Neuronal stem cell (in vitro differentiated cells): ENCODE measurements at regions not wholly inside any gene's neighbourhood (a gene's known extent, or its start where the extent isn't known, plus 50 kb on each side); places are given as distances from the start of the nearest gene placed in this dataset.

Source experiments
- DNase-seq: peaks from one replicate; pipeline ENCODE4 v3.0.0-alpha.2; 2013; ENCODE audit warnings: low spot score
- H2AFZ ChIP-seq: one replicate; pipeline ENCODE4 v1.6.1; 2013; ENCODE audit warnings: mild to moderate bottlenecking, low read length, inconsistent platforms
- H2AK5ac ChIP-seq: 2 replicates; pipeline ENCODE4 v1.6.1; 2013; ENCODE audit warnings: low read depth, mild to moderate bottlenecking, inconsistent platforms, low read length, moderate library complexity, mixed read lengths
- H2BK120ac ChIP-seq: 2 replicates; pipeline ENCODE4 v1.6.1; 2013; ENCODE audit warnings: low read depth, mild to moderate bottlenecking, inconsistent platforms, low read length, moderate library complexity, mixed read lengths
- H2BK12ac ChIP-seq: one replicate; pipeline ENCODE4 v1.6.1; 2013; ENCODE audit warnings: low read length, inconsistent platforms
- H2BK15ac ChIP-seq: 2 replicates; pipeline ENCODE4 v1.6.1; 2013; ENCODE audit warnings: mild to moderate bottlenecking, low read length, inconsistent platforms, mixed read lengths
- H2BK5ac ChIP-seq: one replicate; pipeline ENCODE4 v1.6.1; 2013; ENCODE audit warnings: inconsistent platforms, mild to moderate bottlenecking, low read length, moderate library complexity
- H3K14ac ChIP-seq: one replicate; pipeline ENCODE4 v1.6.1; 2013; ENCODE audit warnings: low read length, inconsistent platforms
- H3K18ac ChIP-seq: 2 replicates; pipeline ENCODE4 v1.6.1; 2013; ENCODE audit warnings: low read length, inconsistent platforms
- H3K23ac ChIP-seq: 2 replicates; pipeline ENCODE4 v1.6.1; 2013; ENCODE audit warnings: low read depth, mild to moderate bottlenecking, mixed read lengths, low read length, inconsistent platforms; ENCODE audit not compliant: poor library complexity
- H3K27ac ChIP-seq: replicated peaks from 3 replicates; pipeline ENCODE4 v1.5.1; 2013; ENCODE audit warnings: low read length, inconsistent platforms
- H3K27me3 ChIP-seq, 3 experiments: 2 replicates each; pipeline ENCODE4 v1.6.1; 2013; ENCODE audit warnings: low read length in 3 of 3, mild to moderate bottlenecking in 2 of 3, inconsistent platforms in 1 of 3, low read depth in 1 of 3, mixed read lengths in 1 of 3, moderate library complexity in 1 of 3; ENCODE audit not compliant: control insufficient read depth in 3 of 3, insufficient read depth in 3 of 3
- H3K36me3 ChIP-seq, 2 donors: replicated peaks in 1 of 2; 2 replicates each; pipeline ENCODE4 v1.6.1; 2013; ENCODE audit warnings: low read length in 2 of 2; ENCODE audit not compliant: control insufficient read depth in 2 of 2, insufficient read depth in 2 of 2
- H3K4ac ChIP-seq: 2 replicates; pipeline ENCODE4 v1.6.1; 2013; ENCODE audit warnings: inconsistent platforms, mild to moderate bottlenecking, low read length, moderate library complexity
- H3K4me1 ChIP-seq, 2 donors: 1 replicate in 1 of 2; 2 replicates in 1 of 2; pipeline ENCODE4 v1.6.1; 2013; ENCODE audit warnings: low read length in 2 of 2, low read depth in 1 of 2; ENCODE audit not compliant: control insufficient read depth in 2 of 2, insufficient read depth in 1 of 2
- H3K4me2 ChIP-seq: one replicate; pipeline ENCODE4 v1.6.1; 2013; ENCODE audit warnings: mild to moderate bottlenecking, low read length, inconsistent platforms; ENCODE audit not compliant: insufficient read depth, poor library complexity, severe bottlenecking
- H3K4me3 ChIP-seq, 2 donors: 2 replicates each; pipeline ENCODE4 v1.5.1; 2013; ENCODE audit warnings: low read length in 2 of 2, mild to moderate bottlenecking in 2 of 2, inconsistent platforms in 1 of 2, moderate library complexity in 1 of 2
- H3K79me1 ChIP-seq: one replicate; pipeline ENCODE4 v1.6.1; 2013; ENCODE audit warnings: low read depth, mild to moderate bottlenecking, inconsistent platforms, low read length, moderate library complexity
- H3K9ac ChIP-seq: one replicate; pipeline ENCODE4 v1.6.1; 2013; ENCODE audit warnings: mild to moderate bottlenecking, low read depth, low read length, inconsistent platforms; ENCODE audit not compliant: poor library complexity
- H3K9me3 ChIP-seq, 2 donors: replicated peaks in 1 of 2; 2 replicates each; pipeline versions ENCODE3 to v1.6.1; 2013; ENCODE audit warnings: low read length in 2 of 2, mild to moderate bottlenecking in 2 of 2, inconsistent platforms in 1 of 2, low read depth in 1 of 2, mixed read lengths in 1 of 2, moderate library complexity in 1 of 2; ENCODE audit not compliant: control insufficient read depth in 2 of 2, insufficient read depth in 1 of 2
- H4K8ac ChIP-seq: one replicate; pipeline ENCODE4 v1.6.1; 2013; ENCODE audit warnings: low read depth, mild to moderate bottlenecking, inconsistent platforms, low read length, moderate library complexity
- H4K91ac ChIP-seq: one replicate; pipeline ENCODE4 v1.6.1; 2013; ENCODE audit warnings: low read length, low read depth, mild to moderate bottlenecking, inconsistent platforms; ENCODE audit not compliant: poor library complexity
- WGBS, 2 donors: extraction: QIAGEN DNeasy Blood & Tissue Kit; methylation state at CpG; one replicate each; pipeline ENCODE4 v1.1.7; 2013; ENCODE audit warnings: missing lambda C conversion rate in 2 of 2, mixed read lengths in 1 of 2; ENCODE audit not compliant: insufficient read length in 2 of 2, insufficient replicate concordance in 1 of 2; ENCODE audit errors: extremely low coverage in 2 of 2; 5-methylcytosine and 5-hydroxymethylcytosine counted together

GRCh38 chr21:43329711-43330269 is 97.1 kb downstream of the SIK1 start:
- H4K8ac ChIP-seq = no peak overlapping the region
- no peaks in the 10 kb centered on the region for H3K79me1 ChIP-seq
- no CpG with 5 or more reads among the region's 18 CpGs for WGBS, 2 donors
- no peaks in the 10 kb centered on the region for H3K36me3 ChIP-seq
- no peak for DNase-seq
- no peaks in the 10 kb centered on the region for H3K27me3 ChIP-seq
- H3K14ac ChIP-seq = no peak overlapping the region
- peaks cover 25 to 46% of the 10 kb centered on the region in 2 donors for H3K4me1 ChIP-seq
- no peak overlapping the region for H2AFZ ChIP-seq
- no peak overlapping the region for H3K4me2 ChIP-seq
- H3K9me3 ChIP-seq = no peaks in the 10 kb centered on the region
- no peak overlapping the region for H3K9ac ChIP-seq
- peak overlapping the region; percentile 70 for H2BK15ac ChIP-seq
- peak overlapping the region; percentile 59 for H3K18ac ChIP-seq
- H3K27ac ChIP-seq = no peak overlapping the region
- no peak overlapping the region for H2BK5ac ChIP-seq
- no peak overlapping the region for H3K4ac ChIP-seq
- H2BK120ac ChIP-seq = peak overlapping the region; percentile 55
- peak overlapping the region; percentile 78 for H2AK5ac ChIP-seq
- no peak overlapping the region for H2BK12ac ChIP-seq
- H3K23ac ChIP-seq = no peak overlapping the region
- no peak overlapping the region for H3K4me3 ChIP-seq
- no peak overlapping the region for H4K91ac ChIP-seq

GRCh38 chr21:43328958-43329691 is 97.8 kb downstream of the SIK1 start:
- Histone ChIP-seq H3K9ac (no peak overlapping the region), H2BK12ac (no peak overlapping the region), H3K27ac (no peak overlapping the region), H3K9me3 (no peaks in the 10 kb centered on the region), H3K18ac (peak overlapping the region; percentile 52), H3K36me3 (no peaks in the 10 kb centered on the region), H2BK5ac (peak overlapping the region; percentile 91), H3K4ac (no peak overlapping the region), H3K14ac (no peak overlapping the region), H3K4me3 (no peak overlapping the region), H4K8ac (no peak overlapping the region), H3K23ac (peak overlapping the region; percentile 70), H2AK5ac (peak overlapping the region; percentile 78), H4K91ac (no peak overlapping the region), H2AFZ (no peak overlapping the region), H3K4me1 (peaks cover 22 to 44% of the 10 kb centered on the region in 2 donors), H2BK15ac (peak overlapping the region; percentile 93), H2BK120ac (peak overlapping the region; percentile 77), H3K79me1 (no peaks in the 10 kb centered on the region), H3K27me3 (no peaks in the 10 kb centered on the region), H3K4me2 (no peak overlapping the region)
- no CpG with 5 or more reads among the region's 22 CpGs for WGBS, 2 donors
- DNase-seq = no peak

GRCh38 chr21:43328185-43328957 is 98.6 kb downstream of the SIK1 start:
- no peak overlapping the region for H2BK12ac ChIP-seq
- DNase-seq = no peak
- no peak overlapping the region for H3K27ac ChIP-seq
- no peak overlapping the region for H3K4me3 ChIP-seq
- peak overlapping the region; percentile 74 for H2AFZ ChIP-seq
- H4K91ac ChIP-seq = no peak overlapping the region
- H3K18ac ChIP-seq = peak overlapping the region; percentile 58
- WGBS, 2 donors = 100% methylated on average over 1 of the region's 13 CpGs
- no peak overlapping the region for H3K9ac ChIP-seq
- H3K4me1 ChIP-seq = peaks cover 19 to 40% of the 10 kb centered on the region in 2 donors
- no peaks in the 10 kb centered on the region for H3K79me1 ChIP-seq
- peak overlapping the region; percentile 93 for H2BK15ac ChIP-seq
- H3K23ac ChIP-seq = peak overlapping the region; percentile 67
- H3K9me3 ChIP-seq = no peaks in the 10 kb centered on the region
- no peaks in the 10 kb centered on the region for H3K36me3 ChIP-seq
- H3K4ac ChIP-seq = no peak overlapping the region
- H2BK5ac ChIP-seq = peak overlapping the region; percentile 91
- H2BK120ac ChIP-seq = peak overlapping the region; percentile 77
- peak overlapping the region; percentile 78 for H2AK5ac ChIP-seq
- no peak overlapping the region for H4K8ac ChIP-seq
- H3K4me2 ChIP-seq = no peak overlapping the region
- no peaks in the 10 kb centered on the region for H3K27me3 ChIP-seq
- H3K14ac ChIP-seq = no peak overlapping the region
